ENCODE measurements at regions not wholly inside any gene's neighbourhood (a gene's known extent, or its start where the extent isn't known, plus 50 kb on each side); places are given as distances from the start of the nearest gene placed in this dataset.

- TF ChIP-seq NR1H2 (CRISPR knock-in tag; IDR thresholded peaks at IDR 0.05) (no peak), E2F5 (CRISPR knock-in tag; IDR thresholded peaks at IDR 0.05) (no peak), ZNF671 (CRISPR knock-in tag; IDR thresholded peaks at IDR 0.05) (no peak), ZNF423 (CRISPR knock-in tag; IDR thresholded peaks at IDR 0.05) (no peak), MAX (CRISPR knock-in tag; IDR thresholded peaks at IDR 0.05) (no peak), JUN (CRISPR knock-in tag; IDR thresholded peaks at IDR 0.05) (no peak)
Measured at GRCh38 chr15:81789403-81789802, 256.4 kb downstream of the MEX3B start (continued).

- Mint-ChIP-seq H3K4me3 (no peak overlapping the region), H3K27me3 (ENCODE audit: low read depth) (no peaks in the 10 kb centered on the region), H3K4me1 (peaks cover 29% of the 10 kb centered on the region), H3K9me3 (peaks cover 20% of the 10 kb centered on the region), H3K36me3 (peaks cover 32% of the 10 kb centered on the region), H3K27ac (peak overlapping the region; percentile 66; the same call in 1 of the 2 replicates)
- ChIA-PET CTCF (no interaction called here), POLR2A (no interaction called here)
- ATAC-seq, result no peak
- no peak for DNase-seq (ENCODE audit: low spot score)
- TF ChIP-seq STAT6 (CRISPR knock-in tag; conservative IDR thresholded peaks at IDR 0.05; ENCODE audit: low read depth) (no peak), USF2 (CRISPR knock-in tag; IDR thresholded peaks at IDR 0.05) (no peak), FOXK1 (CRISPR knock-in tag; IDR thresholded peaks at IDR 0.05) (no peak), ATF6 (CRISPR knock-in tag; IDR thresholded peaks at IDR 0.05) (no peak), ZNF423 (CRISPR knock-in tag; IDR thresholded peaks at IDR 0.05) (no peak), MYBL2 (CRISPR knock-in tag; IDR thresholded peaks at IDR 0.05) (no peak), SMAD3 (CRISPR knock-in tag; IDR thresholded peaks at IDR 0.05; ENCODE audit: borderline replicate concordance) (no peak), ZNF532 (CRISPR knock-in tag; IDR thresholded peaks at IDR 0.05; ENCODE audit: borderline replicate concordance) (no peak), EMX1 (CRISPR knock-in tag; IDR thresholded peaks at IDR 0.05) (no peak), SP1 (CRISPR knock-in tag; conservative IDR thresholded peaks at IDR 0.05) (no peak), PRDM15 (CRISPR knock-in tag; IDR thresholded peaks at IDR 0.05) (no peak), TP53 (CRISPR knock-in tag; IDR thresholded peaks at IDR 0.05) (no peak), ZBTB43 (CRISPR knock-in tag; IDR thresholded peaks at IDR 0.05) (no peak)
Measured at GRCh38 chr15:81786776-81787175, 259.0 kb downstream of the MEX3B start.
